Peyer's patch (tissue), 4 donors: ENCODE measurements at regions not wholly inside any gene's neighbourhood (a gene's known extent, or its start where the extent isn't known, plus 50 kb on each side); places are given as distances from the start of the nearest gene placed in this dataset.

Experiments
- CTCF ChIP-seq, 6 experiments: fragments of 450-650 bp in 4 of 6; fragments of 200-600 bp in 2 of 6; sonication (generic) in 1 of 6; IDR thresholded peaks; one replicate each; pipeline ENCODE4 v1.5.1; 2017 to 2019; ENCODE audit warnings: antibody characterized with exemption in 6 of 6, mild to moderate bottlenecking in 3 of 6, moderate library complexity in 1 of 6
- POLR2A ChIP-seq, 2 donors: fragments of 450-650 bp; IDR thresholded peaks; one replicate each; pipeline ENCODE4 v1.5.1; 2017; ENCODE audit warnings: antibody characterized with exemption in 2 of 2, mild to moderate bottlenecking in 2 of 2, moderate library complexity in 2 of 2

- TF ChIP-seq CTCF (IDR thresholded peaks at IDR 0.05) (no peak), POLR2A (IDR thresholded peaks at IDR 0.05) (no peak)
These were observed 434.8 kb upstream of the PROK2 start for GRCh38 chr3:72219752-72220151.
